ENCODE measurements at regions not wholly inside any gene's neighbourhood (a gene's known extent, or its start where the extent isn't known, plus 50 kb on each side); places are given as distances from the start of the nearest gene placed in this dataset.
"Not testable (repeated sequence)": the region's sequence is repeated elsewhere in the genome, so short reads cannot be mapped to it uniquely, and the experiment has no call there.

DNA sequence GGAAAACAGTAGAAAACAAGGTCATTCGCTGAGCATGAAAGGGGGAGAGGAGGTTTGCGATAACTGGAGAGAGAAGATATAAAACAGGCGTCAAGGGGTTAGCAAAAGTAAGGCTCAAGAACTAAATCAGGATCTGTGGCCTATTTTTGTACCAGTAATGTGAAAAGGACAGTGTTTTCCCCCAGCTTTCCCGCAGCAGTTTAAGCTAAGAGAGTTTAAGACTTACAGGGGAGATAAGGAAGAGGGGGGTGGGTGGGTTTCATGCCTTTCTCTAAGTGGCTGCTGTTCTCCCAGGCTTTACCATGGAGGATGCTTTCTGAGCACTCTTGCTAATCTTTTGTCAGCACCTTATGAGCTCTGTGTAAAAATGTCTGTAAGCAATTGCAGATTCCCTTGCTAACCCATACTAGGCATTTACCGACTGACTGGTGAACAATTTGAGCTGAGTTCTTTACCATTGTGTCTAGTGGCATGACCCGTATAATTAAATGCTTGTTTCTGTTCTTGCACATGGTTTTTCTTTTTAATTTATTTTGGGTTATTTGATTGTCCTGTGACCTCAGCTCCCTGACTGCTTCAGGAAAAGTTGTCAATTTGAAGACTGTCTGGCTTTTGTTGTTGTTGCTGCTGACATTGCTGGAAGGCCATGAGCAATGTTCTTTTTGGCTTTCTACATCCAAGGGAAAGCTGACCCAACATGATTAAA lies 144.0 kb downstream of the KBTBD2 start:
- TF ChIP-seq, protein P1, sequence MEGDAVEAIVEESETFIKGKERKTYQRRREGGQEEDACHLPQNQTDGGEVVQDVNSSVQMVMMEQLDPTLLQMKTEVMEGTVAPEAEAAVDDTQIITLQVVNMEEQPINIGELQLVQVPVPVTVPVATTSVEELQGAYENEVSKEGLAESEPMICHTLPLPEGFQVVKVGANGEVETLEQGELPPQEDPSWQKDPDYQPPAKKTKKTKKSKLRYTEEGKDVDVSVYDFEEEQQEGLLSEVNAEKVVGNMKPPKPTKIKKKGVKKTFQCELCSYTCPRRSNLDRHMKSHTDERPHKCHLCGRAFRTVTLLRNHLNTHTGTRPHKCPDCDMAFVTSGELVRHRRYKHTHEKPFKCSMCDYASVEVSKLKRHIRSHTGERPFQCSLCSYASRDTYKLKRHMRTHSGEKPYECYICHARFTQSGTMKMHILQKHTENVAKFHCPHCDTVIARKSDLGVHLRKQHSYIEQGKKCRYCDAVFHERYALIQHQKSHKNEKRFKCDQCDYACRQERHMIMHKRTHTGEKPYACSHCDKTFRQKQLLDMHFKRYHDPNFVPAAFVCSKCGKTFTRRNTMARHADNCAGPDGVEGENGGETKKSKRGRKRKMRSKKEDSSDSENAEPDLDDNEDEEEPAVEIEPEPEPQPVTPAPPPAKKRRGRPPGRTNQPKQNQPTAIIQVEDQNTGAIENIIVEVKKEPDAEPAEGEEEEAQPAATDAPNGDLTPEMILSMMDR (IDR thresholded peaks at IDR 0.05; ENCODE audit: poor library complexity) = not testable (repeated sequence)
- TF ChIP-seq EZH2 (IDR thresholded peaks at IDR 0.05; ENCODE audit: borderline replicate concordance); EZH2phosphoT487 (IDR thresholded peaks at IDR 0.05; ENCODE audit: low read depth, severe bottlenecking, unreplicated experiment): not testable (repeated sequence)

Measured in hepatocyte (in vitro differentiated cells).